Pancreas (tissue), 10 donors: ENCODE measurements at regions not wholly inside any gene's neighbourhood (a gene's known extent, or its start where the extent isn't known, plus 50 kb on each side); places are given as distances from the start of the nearest gene placed in this dataset.

ENCODE experiments used
- ATAC-seq, 4 donors: fragments of 200-7000 bp; cut with Tn5 transposase; one replicate each; pipeline versions ENCODE4 v1.8.0 to v1.9.1; 2020; ENCODE audit warnings: mild to moderate bottlenecking in 4 of 4, moderate library complexity in 4 of 4
- DNase-seq, 6 donors: peaks; one replicate each; pipeline ENCODE4 v3.0.0-alpha.2; 2020
- FAIRE-seq: peaks from 2 replicates; lab custom pipeline; 2012; peaks lifted over from hg19 to GRCh38; lab: Jason Lieb, UNC
- H3K27ac ChIP-seq, 4 donors: fragments of 200-600 bp; sonication (generic); 1 replicate in 3 of 4; 2 replicates in 1 of 4; pipeline versions ENCODE4 v1.5.0 to v1.8.0; 2020
- H3K27me3 ChIP-seq, 4 donors: fragments of 200-600 bp; one replicate each; pipeline ENCODE4 v1.8.0; 2021
- H3K36me3 ChIP-seq, 3 donors: fragments of 200-600 bp; sonication (generic) in 1 of 3; one replicate each; pipeline versions ENCODE4 v1.5.0 to v1.8.0; 2020 to 2021
- H3K4me1 ChIP-seq, 3 donors: fragments of 200-600 bp; one replicate each; pipeline ENCODE4 v1.8.0; 2021
- H3K4me3 ChIP-seq, 4 donors: fragments of 200-600 bp; sonication (generic) in 2 of 4; one replicate each; pipeline versions ENCODE4 v1.5.0 to v1.8.0; 2020 to 2021
- H3K9me3 ChIP-seq, 4 donors: fragments of 200-600 bp; one replicate each; pipeline ENCODE4 v1.8.0; 2021
- WGBS, 2 donors: extraction: QIAGEN DNeasy Blood & Tissue Kit; methylation state at CpG; one replicate each; pipeline ENCODE4 v1.1.7; 2013; 5-methylcytosine and 5-hydroxymethylcytosine counted together
- intact Hi-C, 3 donors: fragments of 100-400 bp; cut with DNase I; formaldehyde crosslinking; loops; one replicate each; pipeline versions ENCODE4 v1.11.1 to v1.14.2; 2022
- TF ChIP-seq, protein P1 (sequence below), 4 donors: fragments of 200-600 bp; sonication (generic) in 3 of 4; IDR thresholded peaks; one replicate each; pipeline versions ENCODE4 v1.5.0 to v1.8.0; 2021; ENCODE audit warnings: antibody characterized with exemption in 4 of 4
- donor health status: healthy with polysubstance abuse.
- donor health status: DM: no; HTN: no; CAD: no; lungs with moderate emphysema.
- donor health status: DM: no; HTN: no; CAD: no.
- donor health status: control.
- donor health status: control.
- donor health status: Bipolar disorder and iron deficiency.
- donor health status: DM: yes; HTN: yes; CAD: no.
- donor health status: DM: no; HTN: no; CAD: no.
- donor health status: DM: no; HTN: no; CAD: no.
- donor health status: DM: yes; HTN: yes; CAD: no.

DNA sequence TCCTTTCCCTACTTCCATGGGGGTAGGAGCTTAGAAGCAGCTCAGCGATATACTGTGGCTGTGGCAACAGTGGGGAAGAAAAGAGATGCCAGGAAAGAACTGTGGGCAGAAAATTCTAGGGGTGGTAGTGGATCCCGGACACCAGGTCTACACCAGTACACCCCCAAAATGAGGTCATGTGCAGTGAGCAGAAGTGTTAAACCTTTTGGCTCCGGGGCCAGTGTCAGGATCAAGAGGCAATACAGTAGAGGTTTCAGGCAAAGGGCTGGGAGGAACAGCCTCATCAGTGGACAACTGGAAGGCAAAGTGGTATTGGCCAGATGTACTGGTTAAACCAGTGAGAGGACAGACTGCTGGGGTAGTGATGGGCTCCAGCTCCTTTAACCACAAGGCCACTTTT is 163.1 kb upstream of the CCL2 start:
- ATAC-seq (no peak), FAIRE-seq (no peak)
- H3K27me3 ChIP-seq: no peaks in the 10 kb centered on the region

DNA sequence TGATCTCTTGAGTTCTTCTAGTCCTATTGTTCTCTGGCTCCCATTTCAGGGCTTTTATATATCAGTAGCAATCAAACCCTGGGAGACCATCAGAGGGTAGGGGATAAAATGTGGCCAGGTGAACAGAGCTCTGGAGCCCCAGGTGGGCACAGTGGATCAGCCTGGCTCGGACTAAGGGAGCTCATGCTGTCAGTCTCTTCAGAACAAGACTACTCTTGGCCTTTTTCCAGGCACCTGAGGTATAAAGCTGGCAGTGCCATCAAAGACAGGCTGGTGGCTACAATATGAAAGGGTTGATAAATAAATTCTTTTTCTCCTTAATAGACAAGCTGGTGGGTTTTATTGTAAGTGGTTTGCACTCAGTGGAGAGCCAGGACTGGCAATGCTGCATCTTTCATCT is 160.0 kb upstream of the CCL2 start:
- intact Hi-C loops: no loop called here
- no peaks in the 10 kb centered on the region for H3K36me3 ChIP-seq
- ATAC-seq (no peak), DNase-seq (no peak), FAIRE-seq (no peak)
- no peaks in the 10 kb centered on the region for H3K27me3 ChIP-seq
- H3K27ac ChIP-seq: no peak overlapping the region
- no peaks in the 10 kb centered on the region for H3K9me3 ChIP-seq
- H3K4me1 ChIP-seq: no peaks in the 10 kb centered on the region
- TF ChIP-seq, protein P1, sequence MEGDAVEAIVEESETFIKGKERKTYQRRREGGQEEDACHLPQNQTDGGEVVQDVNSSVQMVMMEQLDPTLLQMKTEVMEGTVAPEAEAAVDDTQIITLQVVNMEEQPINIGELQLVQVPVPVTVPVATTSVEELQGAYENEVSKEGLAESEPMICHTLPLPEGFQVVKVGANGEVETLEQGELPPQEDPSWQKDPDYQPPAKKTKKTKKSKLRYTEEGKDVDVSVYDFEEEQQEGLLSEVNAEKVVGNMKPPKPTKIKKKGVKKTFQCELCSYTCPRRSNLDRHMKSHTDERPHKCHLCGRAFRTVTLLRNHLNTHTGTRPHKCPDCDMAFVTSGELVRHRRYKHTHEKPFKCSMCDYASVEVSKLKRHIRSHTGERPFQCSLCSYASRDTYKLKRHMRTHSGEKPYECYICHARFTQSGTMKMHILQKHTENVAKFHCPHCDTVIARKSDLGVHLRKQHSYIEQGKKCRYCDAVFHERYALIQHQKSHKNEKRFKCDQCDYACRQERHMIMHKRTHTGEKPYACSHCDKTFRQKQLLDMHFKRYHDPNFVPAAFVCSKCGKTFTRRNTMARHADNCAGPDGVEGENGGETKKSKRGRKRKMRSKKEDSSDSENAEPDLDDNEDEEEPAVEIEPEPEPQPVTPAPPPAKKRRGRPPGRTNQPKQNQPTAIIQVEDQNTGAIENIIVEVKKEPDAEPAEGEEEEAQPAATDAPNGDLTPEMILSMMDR (IDR thresholded peaks at IDR 0.05): no peak
- 32 to 41% methylated on average over 1 of the region's 1 CpG for WGBS, 2 donors
- H3K4me3 ChIP-seq: no peak overlapping the region

More for the DNA sequence above, 163.1 kb upstream of the CCL2 start:
- Histone ChIP-seq H3K4me1 (no peaks in the 10 kb centered on the region), H3K9me3 (no peaks in the 10 kb centered on the region), H3K27ac (no peak overlapping the region), H3K36me3 (no peaks in the 10 kb centered on the region), H3K4me3 (no peak overlapping the region)
- intact Hi-C loops: no loop called here
- 72 to 77% methylated on average over 3 of the region's 3 CpGs for WGBS, 2 donors
- no peak for DNase-seq
- TF ChIP-seq, protein P1 (IDR thresholded peaks at IDR 0.05): no peak

DNA sequence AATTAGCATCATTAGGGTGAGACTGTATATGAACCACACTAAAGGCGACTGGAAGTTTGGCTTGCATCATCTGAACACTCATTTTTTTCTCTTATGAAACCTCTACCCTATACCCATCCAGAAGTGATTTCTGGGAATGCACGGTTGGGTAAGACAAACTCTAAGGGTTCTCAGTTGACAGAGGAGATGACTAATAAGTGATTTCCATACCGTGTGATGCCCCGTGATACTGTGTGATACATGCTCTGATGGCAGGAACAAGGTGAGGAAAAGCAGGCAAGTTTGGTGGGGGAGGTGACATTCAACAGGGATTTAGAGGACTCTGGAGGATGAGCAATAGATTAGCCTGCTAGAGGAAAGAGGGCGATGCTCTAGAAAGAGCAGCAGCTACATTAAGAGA is 156.4 kb upstream of the CCL2 start:
- Histone ChIP-seq H3K4me1 (no peaks in the 10 kb centered on the region), H3K36me3 (no peaks in the 10 kb centered on the region), H3K4me3 (no peak overlapping the region), H3K27ac (no peak overlapping the region), H3K27me3 (no peaks in the 10 kb centered on the region), H3K9me3 (no peaks in the 10 kb centered on the region)
- FAIRE-seq: no peak
- intact Hi-C loops: no loop called here
- TF ChIP-seq, protein P1 (IDR thresholded peaks at IDR 0.05): no peak
- no peak for DNase-seq
- 49 to 55% methylated on average over 5 of the region's 5 CpGs for WGBS, 2 donors
- no peak for ATAC-seq

DNA sequence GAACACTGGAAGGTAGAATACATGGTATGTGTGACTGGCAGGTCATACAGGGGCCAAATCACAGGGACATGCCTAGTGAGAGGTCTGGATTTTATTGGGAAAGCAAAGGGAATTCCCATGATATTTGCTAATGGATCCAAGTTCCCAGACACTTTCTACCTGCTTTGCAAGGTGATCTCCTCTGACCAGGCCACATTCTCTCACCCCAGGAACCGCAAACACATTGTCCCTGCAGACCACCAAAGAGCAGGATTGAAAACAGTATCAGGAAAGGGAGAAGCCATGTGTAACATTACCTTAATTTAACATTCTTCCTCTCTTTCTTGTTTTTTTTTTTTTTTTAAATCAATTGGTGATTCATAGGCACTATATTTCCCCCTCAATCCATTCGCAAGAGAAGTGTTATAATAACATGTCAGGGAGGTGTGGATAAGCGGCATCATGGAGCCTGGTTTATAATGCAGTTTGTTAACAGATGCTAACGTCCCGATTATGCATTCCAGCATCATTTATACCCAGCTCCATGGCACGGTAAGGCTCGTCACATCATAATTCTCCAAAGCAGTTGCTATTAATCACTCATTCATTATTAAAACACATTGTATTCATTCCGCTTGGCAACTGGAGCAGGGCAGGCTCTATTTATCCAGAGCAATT is 155.1 kb upstream of the CCL2 start:
- H3K9me3 ChIP-seq: no peaks in the 10 kb centered on the region
- no peaks in the 10 kb centered on the region for H3K36me3 ChIP-seq
- DNase-seq (no peak), ATAC-seq (no peak), FAIRE-seq (no peak)
- intact Hi-C loops: no loop called here
- no peaks in the 10 kb centered on the region for H3K4me1 ChIP-seq
- TF ChIP-seq, protein P1 (IDR thresholded peaks at IDR 0.05): no peak
- no peak overlapping the region for H3K27ac ChIP-seq
- H3K27me3 ChIP-seq: peaks cover 0 to 5% (median 2%) of the 10 kb centered on the region in 4 donors
- 57 to 61% methylated on average over 8 of the region's 8 CpGs for WGBS, 2 donors
- no peak overlapping the region for H3K4me3 ChIP-seq

DNA sequence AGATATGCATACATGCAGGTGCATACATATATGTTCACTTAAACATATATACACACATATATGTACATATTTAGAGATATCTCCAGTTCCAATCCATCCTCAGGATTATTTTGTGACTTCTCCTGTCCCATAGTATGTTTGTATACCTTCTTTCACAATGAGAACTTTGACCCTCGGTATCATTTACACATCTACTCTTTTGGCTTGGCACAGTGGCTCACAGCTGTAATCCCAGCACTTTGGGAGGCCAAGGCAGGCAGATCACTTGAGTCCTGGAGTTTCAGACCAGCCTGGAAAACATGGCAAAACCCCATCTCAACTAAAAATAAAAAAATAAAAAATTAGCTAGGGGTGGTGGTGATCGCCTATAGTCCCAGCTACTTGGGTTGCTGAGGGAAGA is 148.1 kb upstream of the CCL2 start:
- 74% methylated on average over 2 of the region's 2 CpGs for WGBS, 2 donors
- FAIRE-seq (no peak), ATAC-seq (no peak), DNase-seq (no peak)
- no peak overlapping the region for H3K4me3 ChIP-seq
- intact Hi-C loops: no loop called here
- H3K27ac ChIP-seq: no peak overlapping the region
- peaks cover 3 to 5% (median 4%) of the 10 kb centered on the region in 4 donors for H3K27me3 ChIP-seq
- TF ChIP-seq, protein P1 (IDR thresholded peaks at IDR 0.05): no peak
- H3K9me3 ChIP-seq: no peaks in the 10 kb centered on the region
- no peaks in the 10 kb centered on the region for H3K4me1 ChIP-seq
- no peaks in the 10 kb centered on the region for H3K36me3 ChIP-seq
